Lower leg skin (tissue), 4 donors: ENCODE measurements at regions not wholly inside any gene's neighbourhood (a gene's known extent, or its start where the extent isn't known, plus 50 kb on each side); places are given as distances from the start of the nearest gene placed in this dataset.

Source experiments
- DNase-seq, 2 donors: peaks; one replicate each; pipeline ENCODE4 v3.0.0-alpha.2; 2019; ENCODE audit warnings: low spot score in 2 of 2
- H3K4me3 ChIP-seq: fragments of 200-600 bp; sonication (generic); 2 replicates; pipeline ENCODE4 v1.5.1; 2017; ENCODE audit warnings: mild to moderate bottlenecking, low read depth; ENCODE audit not compliant: poor library complexity, severe bottlenecking
- POLR2A ChIP-seq, 2 donors: fragments of 450-650 bp; IDR thresholded peaks; one replicate each; pipeline ENCODE4 v1.6.1; 2016 to 2017; ENCODE audit warnings: antibody characterized with exemption in 2 of 2, mild to moderate bottlenecking in 1 of 2, moderate library complexity in 1 of 2
- WGBS, 2 donors: methylation state at CpG; one replicate each; pipeline ENCODE4 v1.1.5; 2018; 5-methylcytosine and 5-hydroxymethylcytosine counted together
- intact Hi-C: fragments of 100-400 bp; cut with DNase I; formaldehyde crosslinking; loops from one replicate; pipeline ENCODE4 v1.15.0; 2023; ENCODE audit warnings: low total_unique reads
- TF ChIP-seq, protein P1 (sequence below), 3 donors: fragments of 450-650 bp; IDR thresholded peaks; one replicate each; pipeline ENCODE4 v1.5.1; 2016; ENCODE audit warnings: antibody characterized with exemption in 3 of 3, mild to moderate bottlenecking in 3 of 3, moderate library complexity in 2 of 3

DNA sequence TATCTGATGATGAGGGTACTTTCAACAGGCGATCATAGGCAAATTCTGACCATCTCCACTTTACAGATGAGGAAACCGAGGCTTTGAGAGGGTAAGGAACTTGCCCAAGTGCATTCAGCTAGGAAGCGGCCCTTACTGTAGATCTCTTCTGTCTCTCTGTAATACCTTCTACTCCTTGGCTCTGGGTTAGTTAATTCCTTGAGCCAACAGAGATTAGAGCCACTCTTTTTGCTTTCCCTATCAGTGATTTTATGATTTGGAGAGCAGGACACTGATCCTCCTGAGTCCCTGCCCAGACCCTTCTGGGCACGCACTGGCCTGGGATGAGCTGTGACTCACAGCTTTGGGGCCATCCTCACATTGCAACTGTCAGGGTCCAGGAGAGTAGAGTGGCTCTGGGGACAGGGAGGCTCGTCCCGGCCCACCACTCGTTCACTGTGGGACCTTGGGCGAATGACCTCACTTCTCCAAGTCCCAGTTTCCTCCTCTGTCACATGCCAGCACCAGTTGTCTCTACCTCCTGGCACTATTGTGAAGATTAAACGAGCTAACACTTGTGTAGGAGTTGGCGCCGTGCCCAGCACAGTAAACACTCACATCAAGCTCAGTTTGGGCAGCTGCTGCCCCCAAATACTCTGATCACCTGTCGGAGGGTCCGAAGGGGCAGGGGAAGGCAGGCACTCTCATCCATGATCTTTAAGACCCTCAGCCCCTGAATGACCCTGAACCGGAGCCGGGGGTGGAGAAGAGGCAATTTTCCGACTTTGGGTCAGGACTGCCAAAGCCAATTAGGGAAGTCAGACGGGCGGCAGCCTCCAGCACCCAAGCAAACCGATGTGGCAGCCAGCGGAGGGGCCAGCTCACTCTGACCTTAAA lies 235.0 kb downstream of the MIAT start:
- no peak overlapping the region for H3K4me3 ChIP-seq
- DNase-seq: no peak
- TF ChIP-seq, protein P1, sequence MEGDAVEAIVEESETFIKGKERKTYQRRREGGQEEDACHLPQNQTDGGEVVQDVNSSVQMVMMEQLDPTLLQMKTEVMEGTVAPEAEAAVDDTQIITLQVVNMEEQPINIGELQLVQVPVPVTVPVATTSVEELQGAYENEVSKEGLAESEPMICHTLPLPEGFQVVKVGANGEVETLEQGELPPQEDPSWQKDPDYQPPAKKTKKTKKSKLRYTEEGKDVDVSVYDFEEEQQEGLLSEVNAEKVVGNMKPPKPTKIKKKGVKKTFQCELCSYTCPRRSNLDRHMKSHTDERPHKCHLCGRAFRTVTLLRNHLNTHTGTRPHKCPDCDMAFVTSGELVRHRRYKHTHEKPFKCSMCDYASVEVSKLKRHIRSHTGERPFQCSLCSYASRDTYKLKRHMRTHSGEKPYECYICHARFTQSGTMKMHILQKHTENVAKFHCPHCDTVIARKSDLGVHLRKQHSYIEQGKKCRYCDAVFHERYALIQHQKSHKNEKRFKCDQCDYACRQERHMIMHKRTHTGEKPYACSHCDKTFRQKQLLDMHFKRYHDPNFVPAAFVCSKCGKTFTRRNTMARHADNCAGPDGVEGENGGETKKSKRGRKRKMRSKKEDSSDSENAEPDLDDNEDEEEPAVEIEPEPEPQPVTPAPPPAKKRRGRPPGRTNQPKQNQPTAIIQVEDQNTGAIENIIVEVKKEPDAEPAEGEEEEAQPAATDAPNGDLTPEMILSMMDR (IDR thresholded peaks at IDR 0.05): no peak
- TF ChIP-seq POLR2A (IDR thresholded peaks at IDR 0.05): no peak

DNA sequence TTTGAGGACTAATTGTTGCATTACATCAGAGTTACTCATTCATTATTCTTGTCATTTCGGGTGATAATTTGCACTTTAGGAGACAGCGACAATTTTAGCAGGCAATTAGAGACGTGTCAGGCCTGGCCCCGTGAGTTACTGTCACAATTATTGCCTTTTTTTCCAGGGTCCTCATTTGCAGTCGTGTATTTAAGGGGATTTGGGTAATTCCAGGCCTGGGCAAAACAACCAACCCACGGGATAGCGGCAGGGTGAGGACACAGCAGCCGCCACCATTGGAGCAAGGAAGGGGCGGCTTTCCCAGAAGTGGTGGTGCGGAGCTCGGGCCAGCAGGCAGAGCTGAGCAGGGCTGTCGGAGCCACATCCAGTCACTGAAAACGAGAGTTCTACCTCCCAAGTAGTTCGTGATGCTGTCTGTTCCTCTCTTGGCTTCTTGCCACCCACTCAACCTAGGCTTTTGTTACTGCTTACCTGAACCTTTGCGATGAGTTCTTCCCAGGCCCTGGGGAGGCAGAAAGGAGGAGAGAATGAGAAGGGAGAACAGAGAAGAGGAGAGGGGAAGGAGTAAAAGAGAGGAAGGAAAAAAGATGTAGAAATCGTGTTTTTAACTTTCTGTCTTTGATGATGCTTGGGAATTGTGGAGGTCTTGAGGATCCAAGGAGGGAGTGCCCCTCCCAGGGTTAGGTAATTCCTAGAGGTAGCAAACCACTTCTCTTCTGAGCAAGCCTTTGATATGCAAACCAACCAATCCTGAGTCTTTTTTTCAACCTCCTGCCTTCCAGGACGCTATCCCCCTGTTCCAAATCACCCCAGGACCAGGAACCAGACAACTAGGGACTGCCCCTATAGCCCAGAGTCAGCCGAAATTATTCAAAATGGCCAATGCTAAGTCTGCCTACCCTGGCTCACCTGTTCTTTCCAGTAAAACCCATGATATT lies 236.1 kb downstream of the MIAT start:
- TF ChIP-seq, protein P1 (IDR thresholded peaks at IDR 0.05): no peak
- no peak for TF ChIP-seq POLR2A (IDR thresholded peaks at IDR 0.05)
- intact Hi-C loops: no loop called here
- no peak for DNase-seq
- 52 to 61% methylated on average over 18 of the region's 18 CpGs for WGBS, 2 donors
- no peak overlapping the region for H3K4me3 ChIP-seq

More for the DNA sequence above, 235.0 kb downstream of the MIAT start:
- intact Hi-C loops: no loop called here
- WGBS, 2 donors: 36 to 38% methylated on average over 20 of the region's 20 CpGs

DNA sequence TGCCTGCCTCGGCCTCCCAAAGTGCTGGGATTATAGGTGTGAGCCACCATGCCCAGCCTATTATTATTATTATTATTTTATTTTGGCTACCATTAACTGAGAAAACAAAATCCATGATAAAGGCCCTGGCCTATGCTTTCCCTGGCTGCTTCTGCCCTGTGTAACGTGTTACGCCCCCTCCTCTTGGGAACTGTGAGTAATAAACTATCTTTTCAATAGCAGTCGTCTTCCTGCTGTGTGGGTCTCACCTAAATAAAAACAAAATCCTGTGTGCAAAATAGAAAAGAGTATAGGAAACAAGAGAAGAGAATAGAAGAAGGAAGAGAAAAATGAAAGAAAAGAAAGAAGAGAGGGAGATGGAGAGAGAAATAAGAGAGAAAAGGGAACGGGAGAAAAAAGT lies 237.0 kb downstream of the MIAT start:
- H3K4me3 ChIP-seq: no peak overlapping the region
- no peak for DNase-seq
- intact Hi-C loops: no loop called here
- 79 to 82% methylated on average over 5 of the region's 5 CpGs for WGBS, 2 donors
- TF ChIP-seq, protein P1 (IDR thresholded peaks at IDR 0.05): no peak

DNA sequence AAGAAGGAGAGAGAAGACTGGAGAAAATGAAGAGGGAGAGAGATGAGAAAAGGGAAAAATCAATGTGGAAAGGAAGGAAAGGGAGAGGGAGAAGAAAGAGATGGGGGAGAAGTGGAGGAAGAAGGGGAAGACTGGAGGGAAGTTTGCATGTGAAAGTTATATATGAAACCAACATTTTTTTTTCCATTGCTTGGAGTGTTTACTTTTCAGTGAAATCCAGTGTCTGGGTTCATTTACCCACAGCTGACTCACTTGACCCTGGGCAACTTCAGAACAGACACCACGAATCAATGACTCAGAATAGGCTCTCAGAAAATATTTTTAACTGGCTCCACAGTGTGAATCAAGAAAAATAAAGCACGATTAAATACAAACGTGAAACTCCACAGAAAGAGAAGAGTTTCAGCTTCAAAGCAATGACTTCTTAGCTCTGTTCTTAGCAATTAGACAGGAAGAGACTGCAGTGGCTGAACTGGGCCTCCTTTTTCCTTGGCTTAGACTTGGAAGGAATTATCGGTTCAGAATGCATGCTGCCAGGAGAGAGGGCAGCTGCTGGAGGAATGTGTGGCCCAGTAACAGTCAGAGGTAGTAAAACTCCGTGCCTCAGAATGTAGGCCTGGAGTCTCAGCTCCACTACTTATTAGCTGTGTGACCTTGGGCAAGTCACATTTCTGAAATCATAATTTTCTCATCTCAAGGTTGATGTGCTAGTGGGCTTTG lies 237.5 kb downstream of the MIAT start:
- no peak for TF ChIP-seq POLR2A (IDR thresholded peaks at IDR 0.05)
- TF ChIP-seq, protein P1 (IDR thresholded peaks at IDR 0.05): no peak
- no peak overlapping the region for H3K4me3 ChIP-seq
- no peak for DNase-seq
- intact Hi-C loops: no loop called here
- WGBS, 2 donors: 20 to 25% methylated on average over 5 of the region's 5 CpGs

DNA sequence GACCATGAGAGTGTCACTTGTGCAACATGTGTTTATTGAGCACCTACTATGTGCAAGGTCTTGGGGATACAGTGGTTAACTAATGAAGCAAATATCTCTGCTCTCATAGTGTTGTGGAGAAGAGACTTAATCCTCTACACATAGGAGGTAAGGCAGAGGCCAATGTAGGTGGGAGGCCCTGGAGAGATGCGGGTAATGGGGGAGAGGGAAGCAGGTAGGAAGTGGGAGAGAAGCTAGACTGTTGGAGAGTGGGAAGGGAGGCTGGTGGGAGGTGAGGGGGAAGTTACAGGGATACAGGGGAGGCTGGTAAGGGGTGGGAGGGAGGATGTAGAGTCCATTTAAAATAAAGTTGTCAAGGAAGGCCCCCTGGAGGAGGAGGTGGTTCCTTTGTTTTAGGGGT lies 240.0 kb downstream of the MIAT start:
- no peak for DNase-seq
- intact Hi-C loops: no loop called here
- H3K4me3 ChIP-seq: no peak overlapping the region
- 81 to 88% methylated on average over 1 of the region's 1 CpG for WGBS, 2 donors
- TF ChIP-seq, protein P1 (IDR thresholded peaks at IDR 0.05): no peak
- no peak for TF ChIP-seq POLR2A (IDR thresholded peaks at IDR 0.05)
